ENCODE measurements at regions not wholly inside any gene's neighbourhood (a gene's known extent, or its start where the extent isn't known, plus 50 kb on each side); places are given as distances from the start of the nearest gene placed in this dataset.

DNA sequence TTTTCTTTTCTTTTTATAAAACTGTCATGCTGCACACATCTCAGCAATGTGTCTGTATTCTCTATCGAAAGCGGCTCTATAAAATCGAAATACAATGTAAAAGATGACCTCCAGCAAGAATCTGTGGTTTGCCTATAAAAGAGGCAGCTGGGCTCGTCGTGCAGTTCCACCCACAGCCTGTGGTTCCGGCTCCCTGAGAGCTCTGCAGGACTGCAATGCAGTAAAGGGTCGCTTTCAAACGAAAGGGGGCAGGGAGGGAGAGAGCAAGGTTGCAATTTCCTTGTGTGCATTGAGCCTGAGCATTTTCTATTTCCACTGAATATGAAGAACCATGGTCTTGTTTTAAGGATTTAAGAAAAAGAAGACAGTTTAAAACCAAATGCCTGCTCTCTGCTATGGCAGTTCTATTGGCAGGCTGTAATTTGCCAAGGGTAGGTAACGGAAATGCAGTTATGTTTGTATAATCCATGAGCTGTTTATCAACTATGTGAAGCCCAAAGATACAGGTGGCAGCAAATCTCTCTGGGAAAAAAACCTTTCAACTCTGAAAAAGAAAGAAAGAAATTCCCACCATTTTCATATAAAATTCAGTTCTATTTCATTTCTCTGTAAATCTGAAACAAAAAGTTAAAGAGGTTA, 236.5 kb downstream of the HACE1 start:
- no peak for DNase-seq (ENCODE audit: extremely low spot score, insufficient read length, low read depth)
- no peak for FAIRE-seq

DNA sequence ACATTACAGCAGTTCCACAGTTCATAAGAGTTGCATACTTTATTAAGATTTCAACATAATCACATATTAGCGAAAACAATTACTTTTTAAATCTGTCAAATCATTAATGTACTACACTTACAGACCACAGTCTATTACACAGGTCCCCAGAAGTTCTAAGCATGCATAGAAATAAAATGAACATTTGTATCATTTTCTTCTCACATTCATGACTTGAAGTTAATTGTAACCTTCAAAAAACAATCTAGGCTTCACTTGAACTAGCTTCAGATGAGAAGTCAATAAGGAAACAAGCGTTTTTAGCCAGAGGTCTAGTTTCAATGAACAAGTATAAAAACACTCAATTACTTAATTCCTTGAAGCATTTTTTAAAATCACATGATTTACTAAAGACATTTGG, 238.3 kb downstream of the HACE1 start:
- no peak for DNase-seq (ENCODE audit: extremely low spot score, insufficient read length, low read depth)
- FAIRE-seq: no peak

DNA sequence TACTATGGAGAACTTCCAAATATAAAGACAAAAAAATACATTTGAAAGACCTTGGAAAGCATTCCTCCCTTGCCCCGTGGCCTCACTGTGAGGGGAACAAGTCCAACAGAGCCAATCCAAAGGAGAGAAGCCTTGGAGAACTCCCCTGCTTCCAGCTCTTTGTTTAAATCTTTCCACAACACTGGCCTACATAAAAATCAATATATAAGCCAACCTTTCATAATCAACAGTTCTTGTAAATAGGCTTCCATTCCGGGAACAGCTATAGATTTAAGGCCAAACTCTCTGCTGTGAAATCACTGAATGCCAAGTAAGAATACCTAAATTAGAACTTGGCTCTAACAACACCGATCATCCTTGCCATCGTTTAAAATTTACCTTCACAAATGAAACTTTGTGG, 242.1 kb downstream of the HACE1 start:
- no peak for DNase-seq (ENCODE audit: extremely low spot score, insufficient read length, low read depth)
- no peak for FAIRE-seq

DNA sequence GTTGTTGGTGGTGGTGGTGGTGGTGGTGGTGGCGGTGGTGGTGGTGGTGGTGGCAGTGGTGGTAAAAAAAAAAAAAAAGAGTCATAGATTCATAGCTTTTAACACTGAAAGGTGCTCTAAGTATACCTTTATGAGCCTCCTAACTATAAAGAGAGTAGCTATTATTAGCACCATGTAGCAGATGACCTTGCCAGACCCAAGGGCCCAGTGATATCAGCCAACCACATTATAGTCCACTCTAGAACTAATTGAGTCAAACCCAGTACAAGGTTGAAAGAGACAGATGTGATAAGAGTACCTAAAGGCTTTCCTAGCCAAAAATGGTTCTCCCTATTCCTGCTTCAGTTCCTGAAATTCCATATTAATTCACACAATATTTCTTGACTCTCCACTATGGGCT, 245.3 kb downstream of the HACE1 start:
- FAIRE-seq: no peak

DNA sequence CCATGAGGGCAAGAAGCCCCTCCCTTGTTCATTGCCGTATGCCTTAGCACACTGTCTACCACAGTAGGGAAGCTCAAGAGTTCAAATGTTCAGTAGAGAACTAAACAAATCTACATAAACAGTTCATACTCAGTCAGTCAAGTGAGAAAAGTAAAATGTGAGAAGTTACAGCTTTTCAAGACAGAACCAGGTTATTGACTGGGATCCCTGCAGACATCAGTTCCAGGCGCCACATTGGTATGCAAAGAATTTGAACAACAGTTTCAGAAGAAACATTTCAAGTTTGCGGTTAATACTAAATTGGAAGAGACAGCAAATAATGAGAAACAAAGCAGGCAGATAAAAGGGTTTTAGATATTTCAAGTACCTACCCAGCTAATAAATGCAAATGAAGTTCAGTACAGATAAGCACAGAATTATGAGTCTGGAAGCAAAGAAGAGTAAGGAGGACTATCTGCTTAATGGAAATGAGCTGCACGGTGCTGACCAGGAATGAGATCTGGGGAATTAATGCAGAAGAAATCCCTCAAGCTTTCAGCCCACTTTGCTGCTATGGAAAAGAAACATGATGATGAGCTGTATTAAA, 246.2 kb downstream of the HACE1 start:
- no peak for DNase-seq (ENCODE audit: extremely low spot score, insufficient read length, low read depth)
- no peak for FAIRE-seq

More for the DNA sequence above, 245.3 kb downstream of the HACE1 start:
- no peak for DNase-seq (ENCODE audit: extremely low spot score, insufficient read length, low read depth)

DNA sequence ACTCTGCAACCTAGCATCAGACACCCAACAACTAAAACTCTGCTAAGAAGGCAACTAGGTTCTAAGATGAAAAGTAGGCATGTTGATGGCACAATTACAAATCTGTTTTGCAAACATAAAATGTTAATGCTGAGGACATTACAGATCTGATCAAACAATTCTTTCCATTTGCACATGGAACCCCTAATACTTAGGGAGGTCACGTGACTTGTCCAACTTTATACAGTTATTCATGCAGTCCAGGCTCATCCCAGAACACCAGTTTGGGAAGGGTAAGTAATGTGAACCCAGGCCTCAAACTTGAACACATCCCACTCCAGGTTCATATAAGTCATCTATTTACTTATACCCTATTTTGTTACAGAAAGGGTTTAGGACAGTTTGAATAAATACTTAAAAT, 247.2 kb downstream of the HACE1 start:
- no peak for DNase-seq (ENCODE audit: extremely low spot score, insufficient read length, low read depth)
- no peak for FAIRE-seq

DNA sequence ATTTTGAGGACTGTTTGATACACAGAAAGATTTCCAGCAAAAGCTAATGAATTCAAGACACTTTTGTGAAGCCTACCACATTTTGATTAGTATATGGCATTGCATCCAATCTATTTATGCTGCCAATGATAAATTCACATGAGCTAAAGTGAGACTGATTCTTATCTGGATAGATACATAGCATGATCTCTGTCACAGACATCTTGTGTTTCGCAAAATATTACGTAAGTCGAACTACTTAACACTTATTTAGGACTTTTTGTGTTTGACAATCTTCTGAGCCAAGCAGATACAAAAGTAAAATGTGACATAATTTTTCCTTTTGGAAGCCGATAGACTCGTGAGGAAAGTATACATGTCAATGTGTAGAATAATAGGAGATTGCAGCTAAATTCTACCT, 251.6 kb downstream of the HACE1 start:
- no peak for FAIRE-seq
- no peak for DNase-seq (ENCODE audit: extremely low spot score, insufficient read length, low read depth)

DNA sequence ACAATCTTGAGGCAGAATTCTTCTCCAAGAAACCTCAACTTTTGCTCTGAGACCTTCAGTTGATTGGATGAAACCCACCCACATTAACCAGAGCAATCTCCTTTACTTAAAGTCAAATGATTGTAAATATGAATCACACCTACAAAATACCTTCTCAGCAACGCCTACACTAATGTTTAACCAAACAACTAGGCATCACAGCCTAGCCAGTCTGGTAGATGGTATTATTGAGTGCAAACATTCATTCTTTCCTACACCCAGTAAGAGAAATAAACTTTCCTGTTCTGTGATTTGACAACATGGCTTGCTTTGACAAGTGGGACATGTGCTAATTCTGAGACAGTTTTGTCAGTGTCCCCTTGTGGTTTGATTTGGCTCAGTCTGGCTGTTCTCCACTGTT, 252.2 kb downstream of the HACE1 start:
- FAIRE-seq (no peak), DNase-seq (ENCODE audit: extremely low spot score, insufficient read length, low read depth) (no peak)

DNA sequence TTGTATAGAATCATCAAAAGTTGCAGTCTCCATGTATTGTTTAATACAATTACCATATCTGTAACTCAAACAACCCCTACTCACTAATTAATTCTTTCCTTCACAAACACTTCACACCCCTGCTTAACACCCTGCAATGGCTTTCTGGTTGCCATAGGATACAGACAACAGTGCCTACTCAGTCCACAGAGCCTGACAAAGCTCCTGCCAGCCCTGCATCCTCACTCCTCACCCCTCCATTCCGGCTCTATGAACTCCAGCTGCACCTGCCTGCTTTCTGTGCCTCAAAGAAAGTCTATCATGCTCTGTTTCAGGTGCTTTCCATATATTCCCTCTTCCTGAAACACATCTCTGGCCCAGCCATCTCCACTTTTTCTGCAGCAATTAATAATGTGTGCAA, 253.4 kb downstream of the HACE1 start:
- no peak for DNase-seq (ENCODE audit: extremely low spot score, insufficient read length, low read depth)
- FAIRE-seq: no peak

DNA sequence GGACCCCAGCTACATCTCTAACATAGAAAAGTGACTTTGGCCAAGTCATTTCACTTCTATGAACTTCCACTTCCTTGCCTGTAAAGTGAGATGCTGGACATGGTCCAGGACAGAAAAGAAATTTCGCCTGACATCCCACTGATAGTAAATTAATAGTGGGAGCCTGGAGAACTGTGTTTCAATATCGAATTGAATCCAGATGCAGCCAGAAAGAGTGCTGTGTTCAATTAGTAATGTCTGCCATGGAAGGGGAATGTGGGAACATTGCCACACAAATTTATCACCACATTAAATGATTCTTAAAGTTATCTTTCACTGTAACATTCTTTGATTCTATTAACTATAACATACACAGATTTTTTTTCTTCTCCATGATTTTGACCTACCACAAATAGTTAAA, 255.0 kb downstream of the HACE1 start:
- no peak for DNase-seq (ENCODE audit: extremely low spot score, insufficient read length, low read depth)
- FAIRE-seq: no peak

DNA sequence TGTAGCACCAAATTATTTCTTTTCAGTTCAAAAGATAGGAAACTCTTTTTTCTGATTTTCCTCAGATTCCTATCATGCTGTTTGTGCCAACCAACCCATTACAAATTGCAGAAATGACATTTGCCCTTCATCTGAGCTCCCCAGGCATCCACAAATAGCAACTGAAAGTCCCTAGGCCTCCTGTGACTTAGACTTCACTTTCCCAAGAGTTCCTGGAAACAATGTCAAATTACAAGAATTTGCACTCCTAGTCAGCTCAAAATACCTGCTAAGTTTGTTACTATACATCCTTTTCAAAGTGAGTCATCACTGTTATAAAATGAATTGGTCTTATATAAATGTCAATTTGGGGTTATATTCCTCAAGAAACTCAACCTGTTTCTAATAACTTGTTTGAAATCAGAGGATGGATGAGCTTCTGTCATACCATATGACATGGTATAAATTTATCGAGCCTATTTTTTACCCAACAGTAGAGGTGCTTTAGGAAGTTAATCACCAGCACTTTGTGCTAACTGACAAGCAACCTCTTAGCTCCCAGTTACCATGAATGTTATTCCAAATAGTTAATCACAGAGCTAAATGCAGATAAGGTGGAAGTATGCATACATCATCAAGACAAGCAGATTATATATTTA, 256.5 kb downstream of the HACE1 start:
- FAIRE-seq: no peak

DNA sequence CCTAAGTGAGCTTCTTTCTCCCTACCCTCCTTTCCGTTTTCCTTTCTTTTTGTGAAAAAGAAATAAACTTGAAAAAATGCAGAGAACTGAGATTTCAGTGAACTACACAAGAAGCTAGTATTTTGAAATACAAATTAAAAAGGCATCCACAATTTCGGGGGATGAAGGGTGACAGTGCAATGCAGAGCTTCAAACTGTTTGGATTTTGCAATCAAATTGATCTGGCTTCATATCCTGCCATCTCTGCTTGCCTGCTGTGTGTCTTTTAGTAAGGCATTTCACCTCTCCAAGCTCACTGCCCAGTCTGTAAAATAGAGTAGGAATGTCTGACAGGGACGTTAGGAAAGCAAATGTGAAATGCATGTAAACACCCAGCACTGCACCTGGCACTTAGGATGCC, 258.0 kb downstream of the HACE1 start:
- DNase-seq (ENCODE audit: extremely low spot score, insufficient read length, low read depth): no peak
- FAIRE-seq: no peak

More for the DNA sequence above, 256.5 kb downstream of the HACE1 start:
- DNase-seq (ENCODE audit: extremely low spot score, insufficient read length, low read depth): no peak

DNA sequence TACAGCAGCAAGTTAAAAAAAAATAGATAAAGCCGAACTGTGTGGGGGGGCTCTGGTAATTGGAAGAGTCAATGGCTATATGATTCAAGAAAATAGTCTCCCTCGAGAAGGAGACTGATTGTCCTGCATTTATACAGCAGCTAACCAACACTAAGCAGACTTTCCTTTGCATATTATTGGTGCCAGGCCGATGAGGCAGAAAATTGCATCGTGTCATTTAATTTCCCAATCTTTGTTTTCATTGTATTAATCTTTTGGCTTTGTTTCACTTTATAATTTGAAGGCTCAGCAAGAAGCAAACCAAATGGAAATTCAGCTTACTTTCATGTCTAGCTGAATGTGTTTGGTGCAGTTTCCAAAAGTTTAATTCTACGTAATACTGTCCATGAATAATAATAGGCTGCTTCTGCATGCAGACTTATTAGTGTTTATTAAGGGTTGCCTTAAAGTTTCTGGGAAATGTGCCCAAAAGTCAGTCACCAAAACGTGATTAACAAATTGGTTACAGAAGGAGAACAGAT, 258.5 kb downstream of the HACE1 start:
- no peak for FAIRE-seq
- DNase-seq (ENCODE audit: extremely low spot score, insufficient read length, low read depth): no peak

DNA sequence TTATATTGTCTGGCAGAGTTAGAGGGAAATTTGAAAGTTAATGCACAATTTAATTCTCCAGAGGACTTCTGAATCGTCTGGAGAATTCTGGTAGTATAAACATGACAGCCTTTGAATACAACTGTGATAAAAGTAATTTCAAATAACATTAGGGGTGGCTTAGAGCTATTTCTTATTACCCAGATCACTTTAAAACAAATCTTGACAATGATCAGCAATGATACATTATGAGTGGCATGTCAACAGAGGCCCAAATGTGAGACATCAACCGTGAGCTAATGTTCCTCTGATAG, 259.1 kb downstream of the HACE1 start:
- DNase-seq (ENCODE audit: extremely low spot score, insufficient read length, low read depth) (no peak), FAIRE-seq (no peak)

DNA sequence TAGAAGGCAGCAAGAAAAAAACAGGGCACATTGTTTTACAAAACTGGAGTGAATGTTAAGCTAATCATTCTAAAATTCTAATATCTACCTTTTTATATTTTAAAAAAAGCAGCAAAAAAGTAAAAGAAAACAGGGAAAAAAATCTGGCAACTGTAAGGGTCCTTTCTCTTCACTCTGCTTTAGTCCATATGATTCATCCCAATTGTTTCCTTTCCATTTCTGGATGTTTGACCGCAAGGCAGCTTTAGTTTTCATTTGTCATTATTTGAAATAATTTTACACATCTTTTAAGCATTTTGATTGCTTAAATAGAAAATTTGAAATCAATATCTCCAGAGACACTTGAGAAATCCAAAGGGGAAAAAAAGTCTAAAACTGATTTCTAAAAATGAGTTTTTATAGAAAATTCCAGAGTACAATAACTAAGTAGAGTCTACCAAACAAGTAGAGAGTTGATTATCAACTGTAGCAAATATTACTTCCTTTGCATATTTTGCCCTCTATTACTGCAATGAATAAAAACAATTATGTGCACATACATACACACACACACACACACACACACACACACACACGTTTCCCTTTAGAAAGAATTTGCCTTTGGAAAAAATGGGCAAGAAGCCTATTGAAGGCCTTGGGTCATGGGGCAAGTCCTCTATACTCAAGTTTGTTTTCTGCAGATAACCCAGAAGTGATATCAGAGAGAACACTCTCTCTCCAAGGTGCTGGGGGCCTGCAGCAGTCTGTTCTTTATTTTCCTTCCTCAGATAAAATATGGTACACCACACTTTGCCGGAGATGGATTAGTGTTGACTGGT, 259.7 kb downstream of the HACE1 start:
- DNase-seq (ENCODE audit: extremely low spot score, insufficient read length, low read depth) (no peak), FAIRE-seq (no peak)

DNA sequence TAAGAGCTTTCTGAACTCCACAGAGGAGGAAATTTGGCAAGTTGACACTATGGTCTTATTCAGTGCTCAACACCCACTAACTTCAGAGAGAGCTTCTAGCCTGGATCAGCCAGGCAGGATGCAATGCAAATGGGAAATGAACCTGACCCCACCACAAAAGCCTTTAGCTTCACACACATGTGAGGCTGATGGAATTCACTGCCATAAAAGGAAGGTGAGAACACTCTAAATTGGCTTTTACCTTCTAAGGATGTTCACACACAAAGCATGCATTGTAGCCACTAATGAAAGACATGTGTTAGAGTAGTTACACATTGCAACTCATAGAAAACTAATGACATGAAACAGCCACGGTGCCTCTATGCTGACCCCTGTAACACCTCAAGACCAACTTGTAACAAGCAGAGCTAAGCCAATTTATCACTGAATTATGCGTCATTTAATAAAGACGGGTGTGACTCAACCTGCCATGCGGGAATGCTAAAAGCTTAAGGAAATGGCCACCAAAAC, 262.1 kb downstream of the HACE1 start:
- DNase-seq (ENCODE audit: extremely low spot score, insufficient read length, low read depth) (no peak), FAIRE-seq (no peak)

DNA sequence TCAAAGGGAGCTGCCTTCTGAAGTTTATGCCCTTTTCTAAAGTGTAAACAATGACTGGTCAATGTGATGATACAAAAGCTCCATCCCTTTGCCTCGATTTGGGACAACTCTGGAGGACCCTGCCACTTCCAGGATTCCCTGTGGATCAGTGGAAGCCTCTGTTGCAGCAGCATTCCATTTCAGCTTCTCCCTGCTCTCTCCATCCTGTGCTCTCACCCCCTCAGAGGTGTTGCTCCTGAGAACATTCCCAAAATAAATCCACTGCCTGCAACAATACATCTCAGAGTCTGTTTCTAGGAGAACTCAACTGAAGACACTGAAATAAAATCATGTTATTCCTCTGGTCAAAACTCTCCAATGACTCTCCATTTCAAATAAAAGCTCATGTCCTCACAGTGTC, 263.6 kb downstream of the HACE1 start:
- no peak for FAIRE-seq
- no peak for DNase-seq (ENCODE audit: extremely low spot score, insufficient read length, low read depth)

DNA sequence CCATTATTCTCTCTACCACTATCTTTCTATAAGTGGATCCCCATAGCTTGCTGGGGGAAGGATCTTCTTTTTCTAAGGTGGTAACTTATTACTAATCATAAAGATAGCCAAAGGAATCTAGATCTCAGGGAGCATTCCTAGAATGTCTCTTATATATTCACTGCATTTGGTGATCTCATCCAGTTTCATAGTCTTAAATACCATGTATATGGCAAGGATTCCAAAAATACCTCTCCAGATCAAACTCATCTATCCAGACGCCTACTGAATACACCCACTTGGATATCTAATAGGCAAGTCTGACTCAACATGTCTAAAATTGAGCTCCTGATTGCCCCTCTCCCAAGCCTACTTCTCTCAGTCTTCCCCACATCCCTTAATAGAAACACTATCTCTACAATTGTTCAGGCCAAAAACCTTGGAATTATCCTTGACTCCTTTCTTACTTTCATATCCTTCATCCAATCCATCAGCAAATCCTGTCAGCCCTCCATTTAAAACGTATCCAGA, 264.4 kb downstream of the HACE1 start:
- FAIRE-seq (no peak), DNase-seq (ENCODE audit: extremely low spot score, insufficient read length, low read depth) (no peak)

DNA sequence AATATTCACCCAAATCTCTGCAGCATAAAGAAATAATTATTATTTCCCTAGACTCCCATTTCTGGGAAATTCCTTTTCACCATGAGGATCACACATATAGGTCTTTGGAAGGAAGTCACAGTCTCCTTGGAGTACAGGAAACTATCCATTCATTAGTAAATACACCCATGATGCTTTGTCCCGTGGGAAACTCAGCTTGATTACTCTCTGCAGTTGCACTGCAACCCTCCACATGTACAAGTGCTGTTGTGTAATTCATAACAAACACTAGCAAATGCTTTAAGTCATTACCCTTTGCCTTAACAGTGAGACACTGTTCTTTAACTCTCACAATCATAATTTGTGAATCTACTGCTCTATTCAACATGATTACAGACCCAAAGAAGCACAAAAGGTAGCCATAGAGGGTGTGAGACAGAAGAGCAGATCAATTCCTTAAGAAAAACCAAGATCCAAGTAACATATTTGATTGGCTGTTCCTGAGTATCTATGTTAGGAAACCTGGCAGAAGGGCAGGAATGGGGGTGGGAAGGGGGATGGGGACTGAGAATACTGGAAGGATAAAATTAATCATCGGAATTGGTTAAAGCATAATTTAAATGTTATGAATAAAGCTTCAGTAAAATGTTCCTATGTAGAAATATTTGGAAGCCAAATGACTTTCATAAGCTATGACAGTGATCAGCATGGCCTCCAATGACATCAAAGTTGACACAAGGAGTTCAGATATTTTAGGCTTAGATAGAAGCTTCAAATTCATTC, 268.0 kb downstream of the HACE1 start:
- DNase-seq (ENCODE audit: extremely low spot score, insufficient read length, low read depth) (no peak), FAIRE-seq (no peak)

DNA sequence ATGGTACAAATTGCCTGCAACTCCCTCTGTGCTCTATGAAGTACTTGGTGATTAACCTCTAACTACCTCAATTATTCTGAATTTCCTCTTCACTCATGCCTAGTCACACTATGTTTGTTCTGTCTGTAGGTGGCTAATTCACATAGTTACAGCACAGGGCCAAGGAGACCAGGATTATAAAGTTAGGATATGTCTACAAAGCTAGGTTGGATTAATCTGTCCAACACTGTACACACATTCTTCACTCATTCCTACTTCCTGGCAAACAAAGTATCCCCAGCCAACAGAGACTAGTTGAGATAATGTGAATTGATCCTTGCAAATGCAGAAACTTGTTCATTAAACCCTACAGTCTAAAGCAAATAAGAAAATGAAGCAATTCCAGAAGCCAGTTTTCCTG, 269.8 kb downstream of the HACE1 start:
- FAIRE-seq (no peak), DNase-seq (ENCODE audit: extremely low spot score, insufficient read length, low read depth) (no peak)
